ENCODE measurements at regions not wholly inside any gene's neighbourhood (a gene's known extent, or its start where the extent isn't known, plus 50 kb on each side); places are given as distances from the start of the nearest gene placed in this dataset.

DNA sequence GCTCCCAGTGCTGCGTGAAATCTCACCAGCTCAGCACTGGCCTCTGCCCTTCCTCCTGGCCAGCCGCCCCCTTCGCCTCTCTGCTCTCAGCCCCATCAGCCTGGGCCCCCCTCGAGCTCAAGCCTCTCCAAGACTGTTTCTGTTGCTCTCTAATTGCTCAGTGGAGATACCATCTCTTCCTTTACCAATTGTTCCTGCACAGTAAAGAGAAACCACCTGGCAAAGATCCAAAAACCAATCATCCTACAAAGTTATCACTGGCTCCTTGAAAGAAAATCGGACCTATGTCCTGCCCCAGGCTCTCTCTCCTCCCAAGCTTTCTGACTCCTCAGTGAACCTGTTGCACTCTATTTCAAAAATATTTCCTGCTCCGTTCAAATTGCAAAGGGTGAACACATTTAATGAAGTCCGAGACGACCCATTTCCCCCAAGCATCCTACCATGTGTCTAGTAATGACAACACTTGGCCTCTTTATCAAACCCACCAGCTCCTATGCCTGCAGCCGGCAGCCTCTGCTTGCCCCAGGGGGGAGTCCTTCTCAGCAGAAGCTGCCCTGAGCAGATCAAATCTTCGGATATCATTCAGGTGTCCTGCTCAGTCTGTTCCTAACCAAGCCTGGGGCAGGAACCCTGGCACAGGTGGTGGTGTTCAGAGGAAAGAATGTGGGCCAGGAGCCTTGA is 53.7 kb upstream of the FAM174B start:
- TF ChIP-seq, protein P1, sequence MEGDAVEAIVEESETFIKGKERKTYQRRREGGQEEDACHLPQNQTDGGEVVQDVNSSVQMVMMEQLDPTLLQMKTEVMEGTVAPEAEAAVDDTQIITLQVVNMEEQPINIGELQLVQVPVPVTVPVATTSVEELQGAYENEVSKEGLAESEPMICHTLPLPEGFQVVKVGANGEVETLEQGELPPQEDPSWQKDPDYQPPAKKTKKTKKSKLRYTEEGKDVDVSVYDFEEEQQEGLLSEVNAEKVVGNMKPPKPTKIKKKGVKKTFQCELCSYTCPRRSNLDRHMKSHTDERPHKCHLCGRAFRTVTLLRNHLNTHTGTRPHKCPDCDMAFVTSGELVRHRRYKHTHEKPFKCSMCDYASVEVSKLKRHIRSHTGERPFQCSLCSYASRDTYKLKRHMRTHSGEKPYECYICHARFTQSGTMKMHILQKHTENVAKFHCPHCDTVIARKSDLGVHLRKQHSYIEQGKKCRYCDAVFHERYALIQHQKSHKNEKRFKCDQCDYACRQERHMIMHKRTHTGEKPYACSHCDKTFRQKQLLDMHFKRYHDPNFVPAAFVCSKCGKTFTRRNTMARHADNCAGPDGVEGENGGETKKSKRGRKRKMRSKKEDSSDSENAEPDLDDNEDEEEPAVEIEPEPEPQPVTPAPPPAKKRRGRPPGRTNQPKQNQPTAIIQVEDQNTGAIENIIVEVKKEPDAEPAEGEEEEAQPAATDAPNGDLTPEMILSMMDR (IDR thresholded peaks at IDR 0.05) = no peak
- TF ChIP-seq ZFX (IDR thresholded peaks at IDR 0.05; ENCODE audit: borderline replicate concordance) = no peak

All from 22Rv1 (cell line).